ENCODE measurements at regions not wholly inside any gene's neighbourhood (a gene's known extent, or its start where the extent isn't known, plus 50 kb on each side); places are given as distances from the start of the nearest gene placed in this dataset.

DNA sequence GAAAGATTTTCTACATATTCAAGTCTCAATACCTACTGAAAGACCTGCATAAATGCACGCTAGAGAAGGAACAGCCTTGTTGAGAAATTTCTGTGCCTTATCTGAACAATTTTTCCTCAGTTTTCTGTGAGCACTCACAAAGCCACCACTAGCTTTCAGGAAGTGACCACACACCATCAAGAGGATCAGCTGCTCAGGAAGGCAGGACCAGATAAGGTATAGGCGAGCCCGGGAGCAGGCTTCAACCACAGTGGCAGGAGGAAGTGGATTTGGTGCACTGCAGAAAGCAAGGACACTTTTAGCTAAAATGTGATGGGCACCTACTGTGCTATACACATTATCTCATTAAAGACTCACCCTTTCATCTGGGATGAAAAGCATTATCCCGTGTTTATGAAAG lies 220.8 kb downstream of the RAB38 start:
- TF ChIP-seq, protein P1, sequence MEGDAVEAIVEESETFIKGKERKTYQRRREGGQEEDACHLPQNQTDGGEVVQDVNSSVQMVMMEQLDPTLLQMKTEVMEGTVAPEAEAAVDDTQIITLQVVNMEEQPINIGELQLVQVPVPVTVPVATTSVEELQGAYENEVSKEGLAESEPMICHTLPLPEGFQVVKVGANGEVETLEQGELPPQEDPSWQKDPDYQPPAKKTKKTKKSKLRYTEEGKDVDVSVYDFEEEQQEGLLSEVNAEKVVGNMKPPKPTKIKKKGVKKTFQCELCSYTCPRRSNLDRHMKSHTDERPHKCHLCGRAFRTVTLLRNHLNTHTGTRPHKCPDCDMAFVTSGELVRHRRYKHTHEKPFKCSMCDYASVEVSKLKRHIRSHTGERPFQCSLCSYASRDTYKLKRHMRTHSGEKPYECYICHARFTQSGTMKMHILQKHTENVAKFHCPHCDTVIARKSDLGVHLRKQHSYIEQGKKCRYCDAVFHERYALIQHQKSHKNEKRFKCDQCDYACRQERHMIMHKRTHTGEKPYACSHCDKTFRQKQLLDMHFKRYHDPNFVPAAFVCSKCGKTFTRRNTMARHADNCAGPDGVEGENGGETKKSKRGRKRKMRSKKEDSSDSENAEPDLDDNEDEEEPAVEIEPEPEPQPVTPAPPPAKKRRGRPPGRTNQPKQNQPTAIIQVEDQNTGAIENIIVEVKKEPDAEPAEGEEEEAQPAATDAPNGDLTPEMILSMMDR (conservative IDR thresholded peaks at IDR 0.05), result no peak
- H3K4me3 Mint-ChIP-seq, result no peak overlapping the region
- H3K27me3 Mint-ChIP-seq, result no peaks in the 10 kb centered on the region
- no peaks in the 10 kb centered on the region for H3K36me3 Mint-ChIP-seq
- H3K27ac Mint-ChIP-seq, result no peak overlapping the region
- no peak for DNase-seq (ENCODE audit: extremely low spot score, unreplicated experiment)
- H3K4me1 Mint-ChIP-seq (ENCODE audit: unreplicated experiment), result peaks cover 9% of the 10 kb centered on the region
- H3K9me3 Mint-ChIP-seq, result peaks cover 7% of the 10 kb centered on the region

DNA sequence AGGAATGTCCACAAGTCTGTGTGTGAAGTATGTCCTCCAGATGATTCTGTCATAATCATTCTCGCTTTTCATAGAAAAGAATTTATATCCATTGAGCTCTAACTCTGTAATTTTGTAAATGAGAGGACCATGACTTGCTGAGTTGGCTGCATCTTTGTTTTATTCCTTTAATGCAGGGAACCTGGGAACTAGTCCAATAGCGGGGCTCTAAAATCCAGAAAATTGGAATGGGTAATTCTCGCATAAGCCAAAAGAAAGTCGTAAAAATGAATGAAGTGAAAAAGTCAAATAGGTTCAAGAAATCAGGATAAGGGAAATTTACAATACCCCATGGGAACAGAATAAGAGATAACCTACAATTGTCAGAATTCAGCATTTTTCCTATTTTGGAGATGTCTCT lies 232.5 kb downstream of the RAB38 start:
- no peak overlapping the region for H3K4me3 Mint-ChIP-seq
- H3K9me3 Mint-ChIP-seq, result no peaks in the 10 kb centered on the region
- no peak for DNase-seq (ENCODE audit: extremely low spot score, unreplicated experiment)
- peaks cover 3% of the 10 kb centered on the region for H3K27me3 Mint-ChIP-seq
- no peak overlapping the region for H3K27ac Mint-ChIP-seq
- no peaks in the 10 kb centered on the region for H3K36me3 Mint-ChIP-seq
- H3K4me1 Mint-ChIP-seq (ENCODE audit: unreplicated experiment), result no peaks in the 10 kb centered on the region
- TF ChIP-seq, protein P1 (conservative IDR thresholded peaks at IDR 0.05), result no peak

DNA sequence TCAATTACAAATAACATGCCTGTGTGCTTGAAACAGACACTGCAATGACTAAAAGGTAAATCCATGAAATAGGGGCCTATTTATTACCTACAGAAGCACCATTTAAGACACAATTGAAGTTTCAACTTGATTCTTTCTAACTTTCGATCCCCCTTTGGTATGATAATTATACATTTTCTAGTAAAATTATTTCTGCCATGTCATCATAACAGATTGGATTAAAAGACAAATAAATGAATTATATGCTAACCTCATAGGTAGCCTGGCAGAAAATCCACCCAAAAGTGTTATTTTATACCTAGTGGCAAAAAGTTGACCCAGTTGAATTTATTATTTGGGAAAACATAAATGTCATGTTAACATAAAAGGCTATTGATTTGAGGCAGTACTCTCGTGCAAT lies 241.1 kb downstream of the RAB38 start:
- no peak overlapping the region for H3K27ac Mint-ChIP-seq
- no peak for DNase-seq (ENCODE audit: extremely low spot score, unreplicated experiment)
- H3K4me1 Mint-ChIP-seq (ENCODE audit: unreplicated experiment), result no peaks in the 10 kb centered on the region
- TF ChIP-seq, protein P1 (conservative IDR thresholded peaks at IDR 0.05), result no peak
- no peaks in the 10 kb centered on the region for H3K9me3 Mint-ChIP-seq
- H3K36me3 Mint-ChIP-seq, result no peaks in the 10 kb centered on the region
- H3K27me3 Mint-ChIP-seq, result peaks cover 6% of the 10 kb centered on the region
- no peak overlapping the region for H3K4me3 Mint-ChIP-seq

DNA sequence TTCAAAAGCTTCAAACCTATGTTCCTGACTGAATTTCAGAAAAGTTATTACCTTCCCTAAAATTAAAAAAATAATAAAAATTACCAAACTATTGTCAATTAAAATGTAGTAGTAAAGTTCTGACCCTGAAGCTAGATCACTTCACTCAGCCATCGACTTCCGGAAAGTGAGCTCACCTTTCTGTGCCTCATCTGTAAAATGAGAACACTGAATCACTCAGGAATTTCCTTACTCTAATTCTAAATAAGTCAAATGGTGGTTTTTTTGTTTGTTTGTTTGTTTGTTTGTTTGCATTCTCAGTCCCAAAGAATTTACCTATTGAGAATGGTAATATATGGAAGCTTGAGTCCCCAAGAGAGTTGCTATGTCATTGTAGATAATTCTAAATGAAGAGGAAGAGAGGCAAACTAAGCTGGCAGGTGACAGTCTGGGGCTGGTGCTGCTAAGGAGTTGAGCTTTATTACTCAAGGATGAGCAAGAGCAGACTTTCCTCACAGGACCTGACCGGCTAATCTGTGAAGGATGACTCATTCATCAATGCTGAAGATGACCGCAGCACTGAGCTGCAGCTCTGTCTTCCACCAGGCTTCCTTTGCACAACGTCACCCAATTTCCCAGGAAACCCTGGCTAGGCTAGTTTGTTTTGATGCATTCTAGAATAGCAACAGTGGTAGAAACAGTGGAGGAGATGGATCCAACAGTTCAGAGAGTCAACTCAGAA lies 248.8 kb downstream of the RAB38 start:
- no peaks in the 10 kb centered on the region for H3K9me3 Mint-ChIP-seq
- TF ChIP-seq, protein P1 (conservative IDR thresholded peaks at IDR 0.05), result no peak
- no peak overlapping the region for H3K27ac Mint-ChIP-seq
- DNase-seq (ENCODE audit: extremely low spot score, unreplicated experiment), result no peak
- H3K36me3 Mint-ChIP-seq, result no peaks in the 10 kb centered on the region
- no peak overlapping the region for H3K4me3 Mint-ChIP-seq
- no peaks in the 10 kb centered on the region for H3K4me1 Mint-ChIP-seq (ENCODE audit: unreplicated experiment)
- no peaks in the 10 kb centered on the region for H3K27me3 Mint-ChIP-seq

DNA sequence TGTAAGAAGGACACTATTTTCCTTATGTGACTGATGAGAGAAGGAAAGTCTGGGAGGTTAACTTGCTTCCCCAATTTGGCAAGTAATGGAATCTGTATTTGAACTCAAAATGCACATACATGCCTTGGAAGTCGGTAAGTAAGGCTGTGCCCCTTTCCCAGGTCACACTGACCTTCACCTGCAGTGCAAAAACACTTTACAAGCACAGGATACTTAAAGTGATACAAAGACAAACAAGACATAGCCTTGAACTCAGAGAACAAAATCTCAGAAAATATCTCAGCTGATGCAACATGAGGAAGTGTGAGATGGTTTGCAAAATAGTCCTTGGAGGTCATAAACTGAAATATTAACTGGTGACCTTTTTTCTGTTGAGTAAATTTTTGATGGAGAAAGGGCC lies 251.1 kb downstream of the RAB38 start:
- H3K9me3 Mint-ChIP-seq, result no peaks in the 10 kb centered on the region
- TF ChIP-seq, protein P1 (conservative IDR thresholded peaks at IDR 0.05), result no peak
- no peak overlapping the region for H3K4me3 Mint-ChIP-seq
- DNase-seq (ENCODE audit: extremely low spot score, unreplicated experiment), result no peak
- no peak overlapping the region for H3K27ac Mint-ChIP-seq
- no peaks in the 10 kb centered on the region for H3K36me3 Mint-ChIP-seq
- H3K27me3 Mint-ChIP-seq, result no peaks in the 10 kb centered on the region
- no peaks in the 10 kb centered on the region for H3K4me1 Mint-ChIP-seq (ENCODE audit: unreplicated experiment)
